Peyer's patch (tissue), 4 donors: ENCODE measurements at regions not wholly inside any gene's neighbourhood (a gene's known extent, or its start where the extent isn't known, plus 50 kb on each side); places are given as distances from the start of the nearest gene placed in this dataset.

Experiments used
- DNase-seq, 3 donors: peaks; one replicate each; pipeline ENCODE4 v3.0.0-alpha.2; 2017 to 2019
- H3K27ac ChIP-seq, 4 donors: fragments of 200-600 bp; sonication (generic); one replicate each; pipeline ENCODE4 v1.5.1; 2016 to 2019
- H3K27me3 ChIP-seq, 2 donors: fragments of 200-600 bp; sonication (generic); one replicate each; pipeline ENCODE4 v1.5.1; 2019
- H3K36me3 ChIP-seq, 3 donors: fragments of 200-600 bp; sonication (generic); one replicate each; pipeline ENCODE4 v1.5.1; 2016 to 2019
- H3K4me1 ChIP-seq, 4 donors: fragments of 200-600 bp; sonication (generic); one replicate each; pipeline ENCODE4 v1.5.1; 2016 to 2019
- H3K4me3 ChIP-seq, 4 donors: fragments of 200-600 bp; sonication (generic); 1 replicate in 3 of 4; 2 replicates in 1 of 4; pipeline ENCODE4 v1.5.1; 2016 to 2019; ENCODE audit warnings: mild to moderate bottlenecking in 1 of 4
- H3K9me3 ChIP-seq, 4 donors: fragments of 200-600 bp; sonication (generic); one replicate each; pipeline ENCODE4 v1.5.1; 2016 to 2019; ENCODE audit warnings: mild to moderate bottlenecking in 1 of 4
- CTCF ChIP-seq, 6 experiments: fragments of 450-650 bp in 4 of 6; fragments of 200-600 bp in 2 of 6; sonication (generic) in 1 of 6; IDR thresholded peaks; one replicate each; pipeline ENCODE4 v1.5.1; 2017 to 2019; ENCODE audit warnings: antibody characterized with exemption in 6 of 6, mild to moderate bottlenecking in 3 of 6, moderate library complexity in 1 of 6
- POLR2A ChIP-seq, 2 donors: fragments of 450-650 bp; IDR thresholded peaks; one replicate each; pipeline ENCODE4 v1.5.1; 2017; ENCODE audit warnings: antibody characterized with exemption in 2 of 2, mild to moderate bottlenecking in 2 of 2, moderate library complexity in 2 of 2

- H3K27ac ChIP-seq, result no peak overlapping the region
- no peak overlapping the region for H3K4me3 ChIP-seq
- no peaks in the 10 kb centered on the region for H3K36me3 ChIP-seq
- no peaks in the 10 kb centered on the region for H3K27me3 ChIP-seq
- no peak for TF ChIP-seq POLR2A (IDR thresholded peaks at IDR 0.05)
- TF ChIP-seq CTCF (IDR thresholded peaks at IDR 0.05), result no peak
- H3K4me1 ChIP-seq, result no peaks in the 10 kb centered on the region
- no peaks in the 10 kb centered on the region for H3K9me3 ChIP-seq
- DNase-seq, result no peak
Measured at GRCh38 chr11:104645261-104646222, 252.7 kb downstream of the CASP12 start.

DNA sequence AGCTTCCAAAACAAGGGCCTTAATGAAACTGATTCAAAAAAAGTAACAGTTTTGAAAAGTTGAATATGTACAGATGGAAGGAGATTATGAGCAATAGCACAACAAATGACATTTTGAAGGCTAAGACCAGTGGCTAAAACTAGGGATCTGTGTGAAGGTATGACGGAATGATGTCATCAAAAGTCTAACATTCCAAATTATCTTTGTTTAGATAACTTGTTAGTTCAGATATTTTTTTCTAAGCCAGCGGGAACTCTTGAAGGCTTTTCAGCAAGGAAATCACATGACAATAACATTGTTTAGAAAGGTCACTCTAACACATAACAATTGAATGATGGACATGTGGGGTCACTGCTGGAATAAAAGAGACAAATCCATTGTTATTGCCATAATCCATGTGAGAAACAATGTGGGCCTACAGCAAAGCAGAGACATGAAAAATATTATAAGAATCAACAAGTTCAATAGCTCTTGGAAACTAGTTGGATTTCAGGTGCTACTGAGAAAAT is 260.5 kb downstream of the CASP12 start:
- H3K4me3 ChIP-seq, result no peak overlapping the region
- no peak overlapping the region for H3K27ac ChIP-seq
- H3K4me1 ChIP-seq, result no peaks in the 10 kb centered on the region
- TF ChIP-seq POLR2A (IDR thresholded peaks at IDR 0.05) (no peak), CTCF (IDR thresholded peaks at IDR 0.05) (no peak)
- H3K36me3 ChIP-seq, result no peaks in the 10 kb centered on the region
- H3K9me3 ChIP-seq, result no peaks in the 10 kb centered on the region
- no peak for DNase-seq
- no peaks in the 10 kb centered on the region for H3K27me3 ChIP-seq

DNA sequence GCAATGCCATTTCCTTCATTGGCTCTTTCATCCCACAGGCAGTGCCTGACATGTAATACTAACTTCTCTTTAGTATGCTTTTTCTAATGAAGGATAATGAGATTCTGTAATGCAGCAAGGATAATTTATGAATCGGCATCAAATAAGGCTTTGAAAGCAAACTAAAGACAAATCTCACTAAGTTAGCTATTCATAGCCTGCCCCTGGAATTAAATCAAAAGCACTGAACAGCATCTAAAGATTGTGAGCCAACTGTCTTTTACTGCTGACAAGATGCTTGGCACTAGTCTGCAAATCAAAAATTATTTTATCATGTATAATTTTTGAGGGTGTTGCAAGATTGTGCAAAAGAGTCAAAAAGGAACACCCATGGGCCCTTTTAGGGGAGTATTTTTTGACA is 265.0 kb downstream of the CASP12 start:
- Histone ChIP-seq H3K36me3 (no peaks in the 10 kb centered on the region), H3K9me3 (no peaks in the 10 kb centered on the region), H3K27me3 (no peaks in the 10 kb centered on the region), H3K27ac (no peak overlapping the region), H3K4me3 (no peak overlapping the region), H3K4me1 (no peaks in the 10 kb centered on the region)
- no peak for DNase-seq
- TF ChIP-seq CTCF (IDR thresholded peaks at IDR 0.05) (no peak), POLR2A (IDR thresholded peaks at IDR 0.05) (no peak)

- no peak overlapping the region for H3K27ac ChIP-seq
- H3K36me3 ChIP-seq, result no peaks in the 10 kb centered on the region
- H3K4me3 ChIP-seq, result no peak overlapping the region
- DNase-seq, result no peak
- no peaks in the 10 kb centered on the region for H3K4me1 ChIP-seq
- H3K9me3 ChIP-seq, result no peaks in the 10 kb centered on the region
- no peaks in the 10 kb centered on the region for H3K27me3 ChIP-seq
- TF ChIP-seq POLR2A (IDR thresholded peaks at IDR 0.05) (no peak), CTCF (IDR thresholded peaks at IDR 0.05) (no peak)
Measured at GRCh38 chr11:104630352-104630751, 267.9 kb downstream of the CASP12 start.

GRCh38 chr11:104625246-104625645 is 273.0 kb downstream of the CASP12 start:
- Histone ChIP-seq H3K27ac (no peak overlapping the region), H3K36me3 (no peaks in the 10 kb centered on the region), H3K27me3 (no peaks in the 10 kb centered on the region), H3K4me3 (no peak overlapping the region), H3K9me3 (no peaks in the 10 kb centered on the region), H3K4me1 (no peaks in the 10 kb centered on the region)
- no peak for DNase-seq
- TF ChIP-seq POLR2A (IDR thresholded peaks at IDR 0.05), result no peak
- no peak for TF ChIP-seq CTCF (IDR thresholded peaks at IDR 0.05)
